Liver (tissue), 8 donors: ENCODE measurements at regions not wholly inside any gene's neighbourhood (a gene's known extent, or its start where the extent isn't known, plus 50 kb on each side); places are given as distances from the start of the nearest gene placed in this dataset.

ENCODE experiments used
- DNase-seq: peaks from one replicate; pipeline ENCODE4 v3.0.0-alpha.2; 2017; ENCODE audit warnings: low spot score
- H3K27ac ChIP-seq, 2 donors: one replicate each; pipeline ENCODE4 v1.7.0; 2013; ENCODE audit warnings: inconsistent platforms in 2 of 2, low read length in 2 of 2, control low read depth in 1 of 2, low read depth in 1 of 2, mild to moderate bottlenecking in 1 of 2
- H3K27me3 ChIP-seq, 4 donors: one replicate each; pipeline versions ENCODE4 v1.6.1 to v1.7.0; 2013; ENCODE audit warnings: low read length in 3 of 4, inconsistent platforms in 1 of 4, mild to moderate bottlenecking in 1 of 4, moderate library complexity in 1 of 4; ENCODE audit not compliant: control insufficient read depth in 4 of 4, insufficient read depth in 4 of 4
- H3K36me3 ChIP-seq, 4 donors: one replicate each; pipeline versions ENCODE4 v1.6.1 to v1.7.0; 2013; ENCODE audit warnings: low read length in 3 of 4, mild to moderate bottlenecking in 3 of 4, low read depth in 1 of 4, moderate library complexity in 1 of 4; ENCODE audit not compliant: control insufficient read depth in 4 of 4, insufficient read depth in 3 of 4
- H3K4me1 ChIP-seq, 4 donors: one replicate each; pipeline versions ENCODE4 v1.6.1 to v1.7.0; 2013; ENCODE audit warnings: low read length in 3 of 4, mild to moderate bottlenecking in 3 of 4, moderate library complexity in 1 of 4; ENCODE audit not compliant: control insufficient read depth in 4 of 4, insufficient read depth in 4 of 4
- H3K4me3 ChIP-seq, 3 donors: one replicate each; pipeline versions ENCODE4 v1.6.1 to v1.7.0; 2013; ENCODE audit warnings: low read length in 3 of 3, control low read depth in 1 of 3, low read depth in 1 of 3, mild to moderate bottlenecking in 1 of 3
- H3K9ac ChIP-seq, 2 donors: one replicate each; pipeline ENCODE4 v1.7.0; 2013; ENCODE audit warnings: low read length in 2 of 2, mild to moderate bottlenecking in 2 of 2, moderate library complexity in 2 of 2, control low read depth in 1 of 2, low read depth in 1 of 2
- H3K9me3 ChIP-seq, 4 donors: one replicate each; pipeline versions ENCODE4 v1.6.1 to v1.7.0; 2013; ENCODE audit warnings: low read length in 3 of 4; ENCODE audit not compliant: control insufficient read depth in 4 of 4
- ATF3 ChIP-seq: IDR thresholded peaks from 2 replicates; pipeline ENCODE4 v1.6.1; 2016; ENCODE audit warnings: antibody characterized with exemption
- CTCF ChIP-seq: fragments of 150-350 bp; IDR thresholded peaks from 2 replicates; pipeline ENCODE4 v1.5.1; 2017; ENCODE audit warnings: improper control_type of control experiment, low read depth, low read length; ENCODE audit not compliant: missing input control
- EGR1 ChIP-seq, 2 donors: IDR thresholded peaks; 2 replicates each; pipeline ENCODE4 v1.6.1; 2016 to 2018; ENCODE audit warnings: antibody characterized with exemption in 2 of 2, low read depth in 2 of 2
- FOXA1 ChIP-seq: IDR thresholded peaks from 2 replicates; pipeline ENCODE4 v1.6.1; 2016; ENCODE audit warnings: antibody characterized with exemption
- GABPA ChIP-seq, 2 donors: IDR thresholded peaks in 1 of 2; conservative IDR thresholded peaks in 1 of 2; 2 replicates each; pipeline ENCODE4 v1.6.1; 2016; ENCODE audit warnings: antibody characterized with exemption in 2 of 2, mild to moderate bottlenecking in 1 of 2, moderate library complexity in 1 of 2
- HNF4A ChIP-seq, 2 donors: conservative IDR thresholded peaks; 2 replicates each; pipeline ENCODE4 v1.6.1; 2016; ENCODE audit warnings: antibody characterized with exemption in 2 of 2, mild to moderate bottlenecking in 2 of 2
- HNF4G ChIP-seq: IDR thresholded peaks from 2 replicates; pipeline ENCODE4 v1.6.1; 2016; ENCODE audit warnings: antibody characterized with exemption
- JUND ChIP-seq, 2 donors: IDR thresholded peaks; 2 replicates each; pipeline ENCODE4 v1.6.1; 2016; ENCODE audit warnings: antibody characterized with exemption in 2 of 2
- MAX ChIP-seq: IDR thresholded peaks from 2 replicates; pipeline ENCODE4 v1.6.1; 2016; ENCODE audit warnings: antibody characterized with exemption
- RAD21 ChIP-seq, 2 donors: IDR thresholded peaks; 2 replicates each; pipeline ENCODE4 v1.6.1; 2016; ENCODE audit warnings: antibody characterized with exemption in 2 of 2, mild to moderate bottlenecking in 2 of 2
- REST ChIP-seq: IDR thresholded peaks from 2 replicates; pipeline ENCODE4 v1.6.1; 2016; ENCODE audit warnings: antibody characterized with exemption, mild to moderate bottlenecking
- RXRA ChIP-seq, 2 donors: IDR thresholded peaks; 2 replicates each; pipeline ENCODE4 v1.6.1; 2017 to 2018; ENCODE audit warnings: antibody characterized with exemption in 2 of 2, mild to moderate bottlenecking in 1 of 2
- SP1 ChIP-seq: IDR thresholded peaks from 2 replicates; pipeline ENCODE4 v1.6.1; 2018; ENCODE audit warnings: antibody characterized with exemption, mild to moderate bottlenecking
- TAF1 ChIP-seq: conservative IDR thresholded peaks from 2 replicates; pipeline ENCODE4 v1.6.1; 2016; ENCODE audit warnings: antibody characterized with exemption, mild to moderate bottlenecking
- YY1 ChIP-seq: IDR thresholded peaks from 2 replicates; pipeline ENCODE4 v1.6.1; 2016; ENCODE audit warnings: antibody characterized with exemption, mild to moderate bottlenecking
- ZBTB33 ChIP-seq: IDR thresholded peaks from 2 replicates; pipeline ENCODE4 v1.6.1; 2016; ENCODE audit warnings: antibody characterized with exemption
- WGBS: extraction: QIAGEN DNeasy Blood & Tissue Kit; methylation state at CpG from one replicate; pipeline ENCODE4 v1.1.7; 2013; 5-methylcytosine and 5-hydroxymethylcytosine counted together
- donor health status: healthy.
- donor health status: healthy.
- donor health status: healthy.
- donor health status: healthy.
- donor health status: healthy.

GRCh38 chr1:14524826-14525636, 73.5 kb upstream of the KAZN start:
- H3K36me3 ChIP-seq = no peaks in the 10 kb centered on the region
- TF ChIP-seq SP1 (no peak), GABPA (IDR thresholded peaks at IDR 0.05 in 1 of 2, conservative IDR thresholded peaks at IDR 0.05 in 1 of 2) (no peak), YY1 (no peak), EGR1 (IDR thresholded peaks at IDR 0.05; ENCODE audit: low read depth in 2 of 2) (no peak), CTCF (no peak), FOXA1 (no peak), RXRA (IDR thresholded peaks at IDR 0.05) (no peak), REST (no peak), TAF1 (no peak)
- no peak for DNase-seq
- peaks cover 0 to 4% (median 0%) of the 10 kb centered on the region in 4 donors for H3K27me3 ChIP-seq
- 82% methylated on average over 3 of the region's 3 CpGs for WGBS
- H3K4me1 ChIP-seq = no peaks in the 10 kb centered on the region
- no peak overlapping the region for H3K9ac ChIP-seq
- no peak overlapping the region for H3K4me3 ChIP-seq
- H3K9me3 ChIP-seq = no peaks in the 10 kb centered on the region
- no peak overlapping the region for H3K27ac ChIP-seq

GRCh38 chr1:14529475-14529874, 69.0 kb upstream of the KAZN start:
- peaks cover 0 to 7% (median under 1%) of the 10 kb centered on the region in 4 donors for H3K27me3 ChIP-seq
- no peak for TF ChIP-seq GABPA (IDR thresholded peaks at IDR 0.05 in 1 of 2, conservative IDR thresholded peaks at IDR 0.05 in 1 of 2)
- TF ChIP-seq ATF3 = no peak
- no peak for TF ChIP-seq CTCF
- TF ChIP-seq RAD21 (IDR thresholded peaks at IDR 0.05) = no peak
- no peak for TF ChIP-seq FOXA1
- no peak for TF ChIP-seq HNF4A (conservative IDR thresholded peaks at IDR 0.05)
- no peak for TF ChIP-seq EGR1 (IDR thresholded peaks at IDR 0.05; ENCODE audit: low read depth in 2 of 2)
- no peak for TF ChIP-seq REST
- TF ChIP-seq RXRA (IDR thresholded peaks at IDR 0.05) = no peak
- TF ChIP-seq JUND (IDR thresholded peaks at IDR 0.05) = no peak
- TF ChIP-seq HNF4G = no peak
- TF ChIP-seq MAX = no peak
- TF ChIP-seq ZBTB33 = no peak
- no peaks in the 10 kb centered on the region for H3K4me1 ChIP-seq
- no peak overlapping the region for H3K27ac ChIP-seq
- H3K4me3 ChIP-seq = no peak overlapping the region
- no peak for DNase-seq
- no peaks in the 10 kb centered on the region for H3K36me3 ChIP-seq
- no peaks in the 10 kb centered on the region for H3K9me3 ChIP-seq
- H3K9ac ChIP-seq = no peak overlapping the region
- WGBS = 70% methylated on average over 2 of the region's 2 CpGs
